Mesenchymal stem cell (in vitro differentiated cells and primary cell): ENCODE measurements at regions not wholly inside any gene's neighbourhood (a gene's known extent, or its start where the extent isn't known, plus 50 kb on each side); places are given as distances from the start of the nearest gene placed in this dataset.

Experiments
- DNase-seq: peaks from one replicate; pipeline ENCODE4 v3.0.0-alpha.2; 2013
- H2AFZ ChIP-seq: one replicate; pipeline ENCODE4 v1.6.1; 2013; ENCODE audit warnings: low read depth, mild to moderate bottlenecking, control low read depth, inconsistent platforms, low read length, moderate library complexity
- H2AK5ac ChIP-seq: 2 replicates; pipeline ENCODE4 v1.6.1; 2013; ENCODE audit warnings: low read length, moderate library complexity, mild to moderate bottlenecking, inconsistent platforms; ENCODE audit not compliant: severe bottlenecking
- H2BK120ac ChIP-seq: one replicate; pipeline ENCODE4 v1.6.1; 2013; ENCODE audit warnings: low read depth, mild to moderate bottlenecking, inconsistent platforms, low read length, moderate library complexity
- H2BK12ac ChIP-seq, 2 experiments: one replicate each; pipeline ENCODE4 v1.6.1; 2013; ENCODE audit warnings: inconsistent platforms in 2 of 2, low read length in 2 of 2, mild to moderate bottlenecking in 2 of 2, moderate library complexity in 2 of 2, control low read depth in 1 of 2
- H2BK15ac ChIP-seq: one replicate; pipeline ENCODE4 v1.6.1; 2013; ENCODE audit warnings: mild to moderate bottlenecking, low read depth, inconsistent platforms; ENCODE audit not compliant: poor library complexity, severe bottlenecking
- H2BK5ac ChIP-seq: 2 replicates; pipeline ENCODE4 v1.6.1; 2013; ENCODE audit warnings: low read depth, mild to moderate bottlenecking, low read length, control low read depth, inconsistent platforms; ENCODE audit not compliant: poor library complexity, severe bottlenecking
- H3K14ac ChIP-seq, 2 experiments: one replicate each; pipeline ENCODE4 v1.6.1; 2013; ENCODE audit warnings: inconsistent platforms in 2 of 2, low read length in 2 of 2, control low read depth in 1 of 2, mild to moderate bottlenecking in 1 of 2, moderate library complexity in 1 of 2
- H3K18ac ChIP-seq, 2 experiments: one replicate each; pipeline ENCODE4 v1.6.1; 2013; ENCODE audit warnings: inconsistent platforms in 2 of 2, low read length in 2 of 2, control low read depth in 1 of 2, low read depth in 1 of 2, mild to moderate bottlenecking in 1 of 2
- H3K23ac ChIP-seq, 2 experiments: one replicate each; pipeline ENCODE4 v1.6.1; 2013; ENCODE audit warnings: inconsistent platforms in 2 of 2, low read length in 2 of 2, mild to moderate bottlenecking in 2 of 2, moderate library complexity in 2 of 2, control low read depth in 1 of 2
- H3K27ac ChIP-seq: 2 replicates; pipeline ENCODE4 v1.5.1; 2013; ENCODE audit warnings: mild to moderate bottlenecking, moderate library complexity, low read length, control low read depth, inconsistent platforms; ENCODE audit not compliant: poor library complexity, severe bottlenecking
- H3K27me3 ChIP-seq, 2 experiments: 2 replicates each; pipeline versions ENCODE4 v1.6.1 to v1.7.0; 2013; ENCODE audit warnings: low read length in 2 of 2, mild to moderate bottlenecking in 2 of 2, moderate library complexity in 2 of 2, control low read depth in 1 of 2, inconsistent platforms in 1 of 2; ENCODE audit not compliant: control insufficient read depth in 1 of 2, insufficient read depth in 1 of 2
- H3K36me3 ChIP-seq, 2 experiments: 2 replicates each; pipeline versions ENCODE4 v1.6.1 to v1.7.0; 2013; ENCODE audit warnings: low read length in 2 of 2, control low read depth in 1 of 2, inconsistent platforms in 1 of 2, low read depth in 1 of 2, mild to moderate bottlenecking in 1 of 2; ENCODE audit not compliant: insufficient read depth in 2 of 2, control insufficient read depth in 1 of 2
- H3K4ac ChIP-seq, 2 experiments: one replicate each; pipeline ENCODE4 v1.6.1; 2013; ENCODE audit warnings: inconsistent platforms in 2 of 2, low read length in 2 of 2, mild to moderate bottlenecking in 2 of 2, moderate library complexity in 2 of 2, control low read depth in 1 of 2, low read depth in 1 of 2
- H3K4me1 ChIP-seq: 2 replicates; pipeline ENCODE4 v1.6.1; 2013; ENCODE audit warnings: low read depth, low read length, control low read depth; ENCODE audit not compliant: control insufficient read depth, insufficient read depth
- H3K4me2 ChIP-seq: 2 replicates; pipeline ENCODE4 v1.6.1; 2013; ENCODE audit warnings: low read length, mild to moderate bottlenecking, inconsistent platforms; ENCODE audit not compliant: poor library complexity, severe bottlenecking
- H3K4me3 ChIP-seq, 2 experiments: 2 replicates each; pipeline versions ENCODE4 v1.5.1 to v1.7.0; 2013; ENCODE audit warnings: low read length in 2 of 2, mild to moderate bottlenecking in 2 of 2, control low read depth in 1 of 2, low read depth in 1 of 2; ENCODE audit not compliant: insufficient read depth in 1 of 2
- H3K79me1 ChIP-seq: replicated peaks from 2 replicates; pipeline ENCODE4 v1.6.1; 2013; ENCODE audit warnings: mild to moderate bottlenecking, control low read depth, low read length, inconsistent platforms; ENCODE audit not compliant: poor library complexity, severe bottlenecking
- H3K9ac ChIP-seq: 2 replicates; pipeline ENCODE4 v1.7.0; 2013; ENCODE audit warnings: mild to moderate bottlenecking, low read length, moderate library complexity
- H3K9me3 ChIP-seq: 2 replicates; pipeline ENCODE4 v1.7.0; 2013; ENCODE audit warnings: mild to moderate bottlenecking, low read length; ENCODE audit not compliant: control insufficient read depth
- H4K8ac ChIP-seq: one replicate; pipeline ENCODE4 v1.6.1; 2013; ENCODE audit warnings: inconsistent platforms, mild to moderate bottlenecking, low read length, moderate library complexity
- H4K91ac ChIP-seq: one replicate; pipeline ENCODE4 v1.6.1; 2013; ENCODE audit warnings: mild to moderate bottlenecking, low read length, inconsistent platforms
- WGBS: methylation state at CpG from one replicate; pipeline ENCODE4 v1.1.7; 2013; ENCODE audit warnings: mixed read lengths; 5-methylcytosine and 5-hydroxymethylcytosine counted together

GRCh38 chr12:91773749-91774429, 371.8 kb downstream of the BTG1 start:
- 92% methylated on average over 4 of the region's 4 CpGs for WGBS
- peak; percentile 3 for DNase-seq
- Histone ChIP-seq H3K18ac (no peak overlapping the region), H3K9ac (peak overlapping the region; percentile 84), H3K4me1 (no peaks in the 10 kb centered on the region), H4K91ac (no peak overlapping the region), H3K23ac (no peak overlapping the region), H3K36me3 (no peaks in the 10 kb centered on the region), H2AFZ (no peak overlapping the region), H3K9me3 (no peaks in the 10 kb centered on the region), H3K14ac (no peak overlapping the region), H3K4me2 (no peak overlapping the region), H2AK5ac (no peak overlapping the region), H2BK12ac (no peak overlapping the region), H2BK15ac (no peak overlapping the region), H3K4me3 (peak overlapping the region in 1 of 2 experiments; percentile 21), H2BK5ac (no peak overlapping the region), H2BK120ac (no peak overlapping the region), H4K8ac (no peak overlapping the region), H3K27ac (no peak overlapping the region), H3K27me3 (no peaks in the 10 kb centered on the region), H3K79me1 (no peaks in the 10 kb centered on the region), H3K4ac (no peak overlapping the region)

GRCh38 chr12:91772411-91772810, 373.2 kb downstream of the BTG1 start:
- no peak overlapping the region for H3K27ac ChIP-seq
- 95% methylated on average over 2 of the region's 2 CpGs for WGBS
- no peak overlapping the region for H4K8ac ChIP-seq
- no peak overlapping the region for H4K91ac ChIP-seq
- H3K79me1 ChIP-seq = no peaks in the 10 kb centered on the region
- no peaks in the 10 kb centered on the region for H3K4me1 ChIP-seq
- H3K23ac ChIP-seq = no peak overlapping the region
- no peak overlapping the region for H3K4me3 ChIP-seq
- no peak overlapping the region for H2BK15ac ChIP-seq
- no peak overlapping the region for H2AK5ac ChIP-seq
- no peaks in the 10 kb centered on the region for H3K9me3 ChIP-seq
- H3K18ac ChIP-seq = no peak overlapping the region
- no peaks in the 10 kb centered on the region for H3K36me3 ChIP-seq
- no peak overlapping the region for H3K9ac ChIP-seq
- H3K27me3 ChIP-seq = no peaks in the 10 kb centered on the region
- H2BK5ac ChIP-seq = no peak overlapping the region
- no peak overlapping the region for H3K4ac ChIP-seq
- no peak overlapping the region for H2BK120ac ChIP-seq
- no peak overlapping the region for H2AFZ ChIP-seq
- no peak for DNase-seq
- no peak overlapping the region for H3K14ac ChIP-seq
- no peak overlapping the region for H2BK12ac ChIP-seq
- no peak overlapping the region for H3K4me2 ChIP-seq

- H4K91ac ChIP-seq = no peak overlapping the region
- H3K27ac ChIP-seq = no peak overlapping the region
- no peak overlapping the region for H4K8ac ChIP-seq
- no peak overlapping the region for H3K4ac ChIP-seq
- WGBS = 82% methylated on average over 2 of the region's 2 CpGs
- no peak overlapping the region for H2BK5ac ChIP-seq
- H3K4me3 ChIP-seq = no peak overlapping the region
- no peaks in the 10 kb centered on the region for H3K79me1 ChIP-seq
- DNase-seq = no peak
- H3K27me3 ChIP-seq = no peaks in the 10 kb centered on the region
- H3K4me2 ChIP-seq = no peak overlapping the region
- no peak overlapping the region for H3K18ac ChIP-seq
- no peak overlapping the region for H3K14ac ChIP-seq
- no peaks in the 10 kb centered on the region for H3K36me3 ChIP-seq
- H2AK5ac ChIP-seq = no peak overlapping the region
- H2AFZ ChIP-seq = no peak overlapping the region
- no peaks in the 10 kb centered on the region for H3K9me3 ChIP-seq
- no peaks in the 10 kb centered on the region for H3K4me1 ChIP-seq
- no peak overlapping the region for H3K23ac ChIP-seq
- no peak overlapping the region for H3K9ac ChIP-seq
- no peak overlapping the region for H2BK120ac ChIP-seq
- H2BK12ac ChIP-seq = no peak overlapping the region
- no peak overlapping the region for H2BK15ac ChIP-seq
Measured at GRCh38 chr12:91769736-91770135, 375.9 kb downstream of the BTG1 start.

GRCh38 chr12:91767237-91767636, 378.4 kb downstream of the BTG1 start:
- H3K23ac ChIP-seq = no peak overlapping the region
- H3K4ac ChIP-seq = no peak overlapping the region
- no peak overlapping the region for H2BK120ac ChIP-seq
- no peak overlapping the region for H3K4me3 ChIP-seq
- no peaks in the 10 kb centered on the region for H3K79me1 ChIP-seq
- no peaks in the 10 kb centered on the region for H3K9me3 ChIP-seq
- no peak overlapping the region for H3K27ac ChIP-seq
- H2BK5ac ChIP-seq = no peak overlapping the region
- no peak overlapping the region for H4K8ac ChIP-seq
- H3K9ac ChIP-seq = no peak overlapping the region
- H3K18ac ChIP-seq = no peak overlapping the region
- no peak overlapping the region for H3K4me2 ChIP-seq
- no peak overlapping the region for H2BK15ac ChIP-seq
- no peak overlapping the region for H2AK5ac ChIP-seq
- no peak overlapping the region for H4K91ac ChIP-seq
- 100% methylated on average over 1 of the region's 1 CpG for WGBS
- no peak overlapping the region for H2AFZ ChIP-seq
- H3K4me1 ChIP-seq = no peaks in the 10 kb centered on the region
- no peak overlapping the region for H2BK12ac ChIP-seq
- H3K27me3 ChIP-seq = no peaks in the 10 kb centered on the region
- no peak overlapping the region for H3K14ac ChIP-seq
- DNase-seq = no peak
- H3K36me3 ChIP-seq = no peaks in the 10 kb centered on the region
